HuH-7.5 (cell line): ENCODE measurements at regions not wholly inside any gene's neighbourhood (a gene's known extent, or its start where the extent isn't known, plus 50 kb on each side); places are given as distances from the start of the nearest gene placed in this dataset.

Experiments
- DNase-seq: peaks from one replicate; pipeline ENCODE4 v3.0.0; 2011; ENCODE audit warnings: low spot score

- DNase-seq, result no peak
Observed at GRCh38 chr7:114755856-114756255, 166.0 kb upstream of the MDFIC start.

- no peak for DNase-seq
Observed at GRCh38 chr7:114758661-114759227, 163.2 kb upstream of the MDFIC start.

GRCh38 chr7:114759347-114760062 lies 162.4 kb upstream of the MDFIC start:
- no peak for DNase-seq

GRCh38 chr7:114760477-114760876 lies 161.4 kb upstream of the MDFIC start:
- no peak for DNase-seq

GRCh38 chr7:114761973-114762372 lies 159.9 kb upstream of the MDFIC start:
- DNase-seq, result no peak

GRCh38 chr7:114765331-114766040 lies 156.4 kb upstream of the MDFIC start:
- DNase-seq, result no peak

- DNase-seq, result no peak
Observed at GRCh38 chr7:114766041-114766356, 155.9 kb upstream of the MDFIC start.

GRCh38 chr7:114777288-114777687 lies 144.6 kb upstream of the MDFIC start:
- no peak for DNase-seq

GRCh38 chr7:114783508-114783907 lies 138.4 kb upstream of the MDFIC start:
- no peak for DNase-seq

- DNase-seq, result no peak
Observed at GRCh38 chr7:114784177-114784576, 137.7 kb upstream of the MDFIC start.

GRCh38 chr7:114784746-114785145 lies 137.1 kb upstream of the MDFIC start:
- no peak for DNase-seq

GRCh38 chr7:114785496-114785895 lies 136.4 kb upstream of the MDFIC start:
- DNase-seq, result no peak

- no peak for DNase-seq
Observed at GRCh38 chr7:114786455-114786854, 135.4 kb upstream of the MDFIC start.

GRCh38 chr7:114787556-114787955 lies 134.3 kb upstream of the MDFIC start:
- no peak for DNase-seq

GRCh38 chr7:114788706-114789105 lies 133.2 kb upstream of the MDFIC start:
- DNase-seq, result no peak

GRCh38 chr7:114789161-114789560 lies 132.7 kb upstream of the MDFIC start:
- no peak for DNase-seq

GRCh38 chr7:114789871-114790311 lies 132.0 kb upstream of the MDFIC start:
- DNase-seq, result no peak

- no peak for DNase-seq
Observed at GRCh38 chr7:114790521-114790920, 131.4 kb upstream of the MDFIC start.

- no peak for DNase-seq
Observed at GRCh38 chr7:114791771-114792170, 130.1 kb upstream of the MDFIC start.

GRCh38 chr7:114793155-114793845 lies 128.6 kb upstream of the MDFIC start:
- no peak for DNase-seq

GRCh38 chr7:114795475-114795874 lies 126.4 kb upstream of the MDFIC start:
- DNase-seq, result no peak

- no peak for DNase-seq
Observed at GRCh38 chr7:114799628-114800028, 122.3 kb upstream of the MDFIC start.

- no peak for DNase-seq
Observed at GRCh38 chr7:114802632-114803031, 119.3 kb upstream of the MDFIC start.
